GM18505 (cell line): ENCODE measurements at regions not wholly inside any gene's neighbourhood (a gene's known extent, or its start where the extent isn't known, plus 50 kb on each side); places are given as distances from the start of the nearest gene placed in this dataset.
"Not testable (repeated sequence)": the region's sequence is repeated elsewhere in the genome, so short reads cannot be mapped to it uniquely, and the experiment has no call there.

ENCODE experiments used
- ATAC-seq: cut with Tn5 transposase; IDR thresholded peaks from one replicate; pipeline ENCODE4 v1.9.1; 2021; ENCODE audit not compliant: unreplicated experiment
- POLR2A ChIP-seq: IDR thresholded peaks from 4 replicates; pipeline ENCODE4 v1.6.1; 2011; ENCODE audit warnings: borderline replicate concordance; ENCODE audit not compliant: insufficient read depth, insufficient read length; ENCODE audit errors: extremely low read depth

- ATAC-seq, result no peak
- no peak for TF ChIP-seq POLR2A
Measured at GRCh38 chr14:99036611-99037293, 235.2 kb downstream of the BCL11B start.

DNA sequence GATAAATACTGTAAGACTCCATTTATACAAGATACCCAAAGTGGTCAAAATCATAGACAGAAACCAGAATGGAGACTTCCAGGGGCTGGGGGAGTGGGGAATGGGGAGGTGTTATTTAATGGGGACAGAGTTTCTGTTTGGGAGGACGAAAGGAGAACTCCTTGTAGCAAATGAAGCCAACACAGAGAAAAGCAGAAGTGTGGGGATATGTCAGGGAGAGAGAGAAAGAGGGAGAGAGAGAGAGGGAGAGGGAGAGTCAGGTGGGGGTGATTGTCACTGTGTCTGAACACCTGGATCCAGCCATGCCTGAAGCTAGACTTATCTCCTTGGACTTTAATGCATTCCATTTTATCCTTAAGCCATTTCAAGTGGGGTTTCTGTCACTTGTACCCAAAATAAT lies 234.7 kb downstream of the BCL11B start:
- not testable (repeated sequence) for ATAC-seq

GRCh38 chr14:99037777-99038430 lies 234.1 kb downstream of the BCL11B start:
- ATAC-seq, result no peak
- no peak for TF ChIP-seq POLR2A

- ATAC-seq, result no peak
- no peak for TF ChIP-seq POLR2A
Measured at GRCh38 chr14:99038431-99038820, 233.6 kb downstream of the BCL11B start.

DNA sequence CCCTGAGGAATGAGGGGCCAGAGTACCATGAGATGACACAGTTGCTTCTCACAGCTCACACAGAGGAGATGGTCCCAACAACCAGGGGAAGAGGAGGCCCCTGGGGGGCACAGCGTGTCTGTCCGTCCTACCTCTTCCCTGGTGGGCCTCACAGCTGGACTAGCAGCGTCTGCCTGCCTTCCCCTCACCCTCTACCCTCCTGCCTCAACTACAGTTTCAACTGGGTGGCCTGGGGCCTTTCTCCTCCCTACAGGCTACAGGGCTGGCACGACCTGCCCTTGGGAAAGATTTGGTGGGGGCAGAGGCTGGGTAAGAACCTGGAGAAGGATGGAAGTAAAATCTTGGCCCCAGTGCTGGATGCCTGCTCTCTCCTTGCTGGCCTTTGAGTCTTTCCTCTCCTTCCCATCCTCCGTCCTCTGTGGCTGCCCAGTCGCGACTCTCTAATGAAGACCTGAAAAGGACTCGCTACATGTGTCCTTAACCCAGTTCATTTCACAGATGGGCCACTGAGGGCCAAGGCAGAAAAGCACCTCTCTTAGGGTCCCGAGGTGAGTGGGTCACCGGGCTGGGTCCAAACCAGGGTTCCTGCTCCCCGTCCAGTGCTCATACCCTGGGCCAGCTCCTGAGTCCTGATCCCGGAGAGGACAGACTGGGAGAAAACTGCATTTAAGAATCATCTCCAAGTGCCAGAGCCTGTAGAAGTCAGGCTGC lies 232.5 kb downstream of the BCL11B start:
- no peak for TF ChIP-seq POLR2A
- ATAC-seq, result no peak

DNA sequence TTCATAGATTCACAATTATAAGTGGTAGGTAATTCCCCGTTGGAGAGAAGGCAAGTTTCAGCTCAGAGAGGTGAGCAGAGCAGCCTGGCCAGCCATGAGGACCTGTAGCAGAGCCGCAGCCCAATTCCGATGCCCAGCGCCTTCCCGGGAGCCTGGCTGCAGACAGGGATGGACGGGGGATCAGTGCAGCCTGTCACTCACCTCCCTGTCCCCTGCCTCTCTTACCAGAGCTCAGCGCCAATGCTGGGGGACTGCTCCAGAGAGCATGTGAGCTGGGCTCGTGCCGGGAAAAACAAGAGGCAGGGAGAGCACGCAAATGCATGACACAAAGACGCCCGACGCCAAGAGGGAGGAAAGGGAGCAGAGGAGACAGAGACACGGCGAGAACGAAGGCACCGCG lies 231.9 kb downstream of the BCL11B start:
- no peak for TF ChIP-seq POLR2A

DNA sequence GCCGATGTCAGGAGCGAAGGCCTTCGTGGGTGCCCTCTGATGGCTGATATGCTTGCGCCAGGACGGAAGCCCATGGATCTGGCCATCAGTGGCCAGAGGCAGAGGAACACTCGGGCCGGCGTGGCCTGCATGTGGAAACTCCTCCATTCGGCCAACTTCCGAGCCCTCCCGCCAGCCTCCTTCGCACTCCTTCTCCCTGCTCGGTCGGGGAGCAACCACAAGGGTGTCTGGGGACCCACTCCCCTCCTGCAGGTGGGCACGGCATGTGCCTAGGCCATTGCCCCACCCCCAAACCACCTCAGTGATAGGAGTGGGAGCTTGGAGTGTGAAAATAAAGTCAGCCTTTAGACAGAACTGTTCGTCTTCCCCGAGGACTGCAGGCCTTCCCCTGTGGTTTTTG lies 231.3 kb downstream of the BCL11B start:
- no peak for ATAC-seq
- no peak for TF ChIP-seq POLR2A

More for the DNA sequence above, 231.9 kb downstream of the BCL11B start:
- no peak for ATAC-seq

DNA sequence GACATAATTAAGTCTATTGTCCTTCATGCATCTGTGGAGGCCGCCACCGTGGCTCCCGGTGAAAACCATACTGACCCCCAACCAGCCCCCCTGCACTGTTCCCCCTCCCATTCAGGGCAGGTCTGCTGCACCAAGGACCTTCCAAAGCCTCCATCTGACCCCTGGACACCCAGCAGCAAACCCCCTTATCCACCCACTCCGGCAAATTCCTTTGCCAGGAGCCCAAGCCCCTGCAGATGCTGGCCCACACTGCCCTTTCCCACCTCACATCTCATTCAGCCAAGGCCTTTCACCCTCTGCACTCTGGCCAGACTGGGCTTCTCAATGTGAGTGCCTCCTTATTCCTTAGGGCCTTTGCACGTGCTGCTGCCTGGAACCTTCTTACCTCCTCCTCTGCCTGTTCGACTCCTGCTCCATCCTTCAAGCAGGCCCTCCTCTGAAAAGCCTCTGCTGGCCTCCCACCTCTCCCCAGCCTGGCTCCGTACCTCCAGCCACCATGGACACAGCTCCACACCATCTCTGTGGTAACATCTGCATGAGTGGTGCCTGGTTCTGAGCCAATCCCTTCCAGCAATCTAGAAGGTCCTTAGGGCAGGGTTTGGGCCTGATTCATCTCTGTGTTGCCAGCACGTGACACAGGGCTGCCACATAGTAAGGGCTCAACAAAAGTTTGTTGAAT lies 230.7 kb downstream of the BCL11B start:
- ATAC-seq, result no peak
- TF ChIP-seq POLR2A, result no peak

DNA sequence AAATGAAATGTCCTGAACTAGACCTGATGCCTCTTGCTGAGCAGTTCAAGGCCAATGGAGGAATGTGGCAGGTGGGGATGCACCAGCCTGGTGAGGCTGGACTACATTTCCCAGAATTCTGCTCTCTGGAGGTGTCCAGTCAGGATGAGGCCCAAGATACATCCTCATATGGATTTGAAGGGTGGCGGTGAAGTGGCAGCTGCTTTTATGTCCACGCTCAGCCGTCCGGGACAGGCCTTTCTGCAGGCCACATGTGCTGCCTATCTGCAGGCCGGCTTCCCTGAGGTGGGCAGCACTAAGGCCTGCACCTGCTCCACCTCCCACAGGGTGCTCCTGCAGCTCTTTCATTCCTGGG lies 230.2 kb downstream of the BCL11B start:
- no peak for ATAC-seq
- TF ChIP-seq POLR2A, result no peak

GRCh38 chr14:99042381-99043266 lies 229.4 kb downstream of the BCL11B start:
- TF ChIP-seq POLR2A, result no peak
- no peak for ATAC-seq

DNA sequence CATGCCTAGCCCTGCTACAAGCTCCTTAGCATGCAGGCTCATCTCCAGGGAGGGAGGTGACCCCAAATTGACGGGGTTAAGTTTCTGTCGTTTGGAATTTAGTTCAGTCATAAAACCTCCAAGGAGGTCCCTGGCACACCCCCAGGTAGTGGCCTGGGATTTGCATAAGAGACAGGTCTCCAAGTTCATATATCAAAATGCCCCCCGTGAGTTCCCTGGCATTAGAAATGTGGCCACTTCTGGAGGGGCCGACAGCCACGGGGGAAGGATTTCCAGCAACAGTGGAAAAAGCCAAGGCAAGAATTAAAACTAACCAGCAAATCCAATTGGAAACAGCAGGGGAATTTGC lies 228.8 kb downstream of the BCL11B start:
- no peak for ATAC-seq
- TF ChIP-seq POLR2A, result no peak

- no peak for TF ChIP-seq POLR2A
- no peak for ATAC-seq
Measured at GRCh38 chr14:99043756-99044155, 228.2 kb downstream of the BCL11B start.
